Lower lobe of right lung (tissue), 2 donors: ENCODE measurements at regions not wholly inside any gene's neighbourhood (a gene's known extent, or its start where the extent isn't known, plus 50 kb on each side); places are given as distances from the start of the nearest gene placed in this dataset.

ENCODE experiments used
- ATAC-seq, 2 donors: fragments of 200-7000 bp; cut with Tn5 transposase; one replicate each; pipeline ENCODE4 v1.9.1; 2020 to 2022; ENCODE audit warnings: mild to moderate bottlenecking in 2 of 2, moderate library complexity in 2 of 2
- DNase-seq: peaks from one replicate; pipeline ENCODE4 v3.0.0-alpha.2; 2020
- H3K27ac ChIP-seq: fragments of 200-600 bp; one replicate; pipeline ENCODE4 v1.8.0; 2022
- H3K27me3 ChIP-seq: fragments of 200-600 bp; one replicate; pipeline ENCODE4 v1.8.0; 2022; ENCODE audit warnings: low read depth
- H3K36me3 ChIP-seq: fragments of 200-600 bp; one replicate; pipeline ENCODE4 v1.8.0; 2022; ENCODE audit warnings: mild to moderate bottlenecking
- H3K4me1 ChIP-seq: fragments of 200-600 bp; one replicate; pipeline ENCODE4 v1.8.0; 2022
- H3K4me3 ChIP-seq: fragments of 200-600 bp; one replicate; pipeline ENCODE4 v1.8.0; 2022; ENCODE audit warnings: mild to moderate bottlenecking
- H3K9me3 ChIP-seq: fragments of 200-600 bp; one replicate; pipeline ENCODE4 v1.8.0; 2022
- intact Hi-C: fragments of 100-400 bp; cut with DNase I; formaldehyde crosslinking; loops from one replicate; pipeline ENCODE4 v1.11.0; 2022
- TF ChIP-seq, protein P1 (sequence below): fragments of 200-600 bp; IDR thresholded peaks from one replicate; pipeline ENCODE4 v1.8.0; 2022; ENCODE audit warnings: antibody characterized with exemption, mild to moderate bottlenecking
- donor health status: DM: no; HTN: yes; CAD: no; lungs with severe emphysema.

DNA sequence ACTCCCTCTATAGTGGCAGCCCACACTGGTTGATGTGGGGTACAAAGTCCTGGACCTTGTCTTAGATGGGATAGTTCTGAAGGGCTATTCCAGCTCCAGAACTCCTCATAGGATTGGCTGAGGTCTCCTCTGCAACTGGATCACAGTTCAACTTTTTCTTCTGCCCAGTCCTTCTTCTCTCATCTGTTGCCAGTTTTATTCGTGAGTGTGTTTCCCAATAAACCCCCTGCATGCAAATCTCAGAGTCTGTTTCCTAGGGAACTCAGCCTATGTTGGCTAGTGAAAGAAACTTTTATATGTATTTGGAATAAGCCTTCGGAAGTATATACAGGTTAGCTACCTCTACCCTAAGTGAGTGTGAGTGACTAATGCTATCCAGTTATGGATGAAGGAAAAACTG lies 823.4 kb downstream of the SLC4A3 start:
- Histone ChIP-seq H3K27ac (no peak overlapping the region), H3K9me3 (no peaks in the 10 kb centered on the region), H3K4me1 (no peaks in the 10 kb centered on the region), H3K4me3 (no peak overlapping the region), H3K27me3 (no peaks in the 10 kb centered on the region), H3K36me3 (no peaks in the 10 kb centered on the region)
- intact Hi-C loops = no loop called here
- TF ChIP-seq, protein P1, sequence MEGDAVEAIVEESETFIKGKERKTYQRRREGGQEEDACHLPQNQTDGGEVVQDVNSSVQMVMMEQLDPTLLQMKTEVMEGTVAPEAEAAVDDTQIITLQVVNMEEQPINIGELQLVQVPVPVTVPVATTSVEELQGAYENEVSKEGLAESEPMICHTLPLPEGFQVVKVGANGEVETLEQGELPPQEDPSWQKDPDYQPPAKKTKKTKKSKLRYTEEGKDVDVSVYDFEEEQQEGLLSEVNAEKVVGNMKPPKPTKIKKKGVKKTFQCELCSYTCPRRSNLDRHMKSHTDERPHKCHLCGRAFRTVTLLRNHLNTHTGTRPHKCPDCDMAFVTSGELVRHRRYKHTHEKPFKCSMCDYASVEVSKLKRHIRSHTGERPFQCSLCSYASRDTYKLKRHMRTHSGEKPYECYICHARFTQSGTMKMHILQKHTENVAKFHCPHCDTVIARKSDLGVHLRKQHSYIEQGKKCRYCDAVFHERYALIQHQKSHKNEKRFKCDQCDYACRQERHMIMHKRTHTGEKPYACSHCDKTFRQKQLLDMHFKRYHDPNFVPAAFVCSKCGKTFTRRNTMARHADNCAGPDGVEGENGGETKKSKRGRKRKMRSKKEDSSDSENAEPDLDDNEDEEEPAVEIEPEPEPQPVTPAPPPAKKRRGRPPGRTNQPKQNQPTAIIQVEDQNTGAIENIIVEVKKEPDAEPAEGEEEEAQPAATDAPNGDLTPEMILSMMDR = no peak
- no peak for ATAC-seq
- no peak for DNase-seq

DNA sequence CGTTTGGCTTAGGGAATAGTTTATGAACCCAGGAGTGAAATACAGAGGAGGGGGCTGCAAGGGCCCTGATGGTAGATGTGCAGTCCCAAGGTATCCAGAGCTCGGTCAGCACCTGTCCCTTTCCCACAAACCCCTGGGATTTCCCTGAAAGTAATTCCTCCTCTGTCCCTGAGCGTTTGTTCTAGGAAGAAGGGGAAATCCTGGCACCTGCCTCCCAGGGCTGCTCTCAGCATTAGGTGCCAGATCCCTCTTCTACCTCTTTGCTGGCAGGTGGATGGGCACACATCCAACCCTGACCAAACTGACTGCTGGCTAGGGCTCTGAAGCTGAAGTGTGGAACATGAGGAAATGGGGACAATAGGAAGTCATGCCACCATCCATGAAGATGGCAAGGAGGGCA lies 824.0 kb downstream of the SLC4A3 start:
- intact Hi-C loops = no loop called here
- Histone ChIP-seq H3K36me3 (no peaks in the 10 kb centered on the region), H3K9me3 (no peaks in the 10 kb centered on the region), H3K4me3 (no peak overlapping the region), H3K27me3 (no peaks in the 10 kb centered on the region), H3K27ac (no peak overlapping the region), H3K4me1 (no peaks in the 10 kb centered on the region)
- DNase-seq (no peak), ATAC-seq (no peak)
- TF ChIP-seq, protein P1 = no peak

DNA sequence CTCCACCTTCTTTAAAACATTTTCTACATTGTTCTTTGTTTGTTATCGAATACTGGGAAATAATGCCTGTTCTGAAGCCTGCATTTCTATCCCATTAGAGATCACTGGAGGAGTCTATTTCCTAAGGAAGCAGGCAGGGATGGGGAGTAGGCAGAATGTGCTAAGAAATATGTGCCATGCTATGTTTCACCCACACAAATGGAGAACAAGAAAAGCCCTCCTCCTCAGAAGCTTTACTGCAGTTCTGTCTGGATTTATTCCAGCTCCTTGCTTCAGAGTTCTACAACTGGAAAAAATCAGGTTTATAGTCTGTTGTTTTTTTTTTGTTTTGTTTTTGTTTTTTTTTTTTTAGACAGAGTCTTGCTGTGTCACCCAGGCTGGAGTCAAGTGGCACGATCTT lies 825.1 kb downstream of the SLC4A3 start:
- Histone ChIP-seq H3K4me1 (no peaks in the 10 kb centered on the region), H3K4me3 (no peak overlapping the region), H3K36me3 (no peaks in the 10 kb centered on the region), H3K27me3 (no peaks in the 10 kb centered on the region), H3K9me3 (no peaks in the 10 kb centered on the region), H3K27ac (no peak overlapping the region)
- TF ChIP-seq, protein P1 = no peak
- no peak for DNase-seq
- no peak for ATAC-seq
- intact Hi-C loops = no loop called here

DNA sequence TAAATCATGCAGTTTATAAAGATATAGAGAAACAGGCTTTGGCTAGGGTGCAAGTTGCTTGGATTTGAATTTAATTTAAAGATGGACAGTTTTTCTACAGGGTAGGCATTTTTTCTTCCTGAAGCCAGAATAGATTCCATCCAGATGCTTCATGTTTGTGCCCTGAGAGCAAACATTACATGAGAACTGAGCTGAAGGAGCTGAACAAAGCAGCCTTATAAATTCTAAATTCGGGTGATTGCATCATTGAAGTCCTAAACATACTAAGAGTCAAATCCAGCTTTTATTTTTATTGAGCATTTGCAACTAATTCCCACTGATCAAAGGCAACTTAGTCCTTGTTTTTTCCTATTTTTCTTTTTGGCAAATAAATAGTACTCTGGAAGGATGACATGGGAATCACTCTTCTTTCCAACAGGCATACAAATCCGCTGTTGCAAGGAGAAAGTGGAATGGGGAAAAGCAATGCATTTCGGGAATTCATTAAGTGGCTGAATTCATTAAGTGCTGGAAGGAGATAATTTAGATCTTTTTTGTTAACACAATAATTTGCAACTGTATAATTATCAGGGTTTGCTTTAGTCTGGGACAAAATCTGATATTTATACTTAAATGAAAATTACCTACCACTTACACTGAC lies 828.0 kb downstream of the SLC4A3 start:
- TF ChIP-seq, protein P1 = no peak
- Histone ChIP-seq H3K4me3 (no peak overlapping the region), H3K4me1 (no peaks in the 10 kb centered on the region), H3K36me3 (no peaks in the 10 kb centered on the region), H3K9me3 (no peaks in the 10 kb centered on the region), H3K27me3 (no peaks in the 10 kb centered on the region), H3K27ac (no peak overlapping the region)
- intact Hi-C loops = no loop called here
- ATAC-seq = no peak
- DNase-seq = no peak

DNA sequence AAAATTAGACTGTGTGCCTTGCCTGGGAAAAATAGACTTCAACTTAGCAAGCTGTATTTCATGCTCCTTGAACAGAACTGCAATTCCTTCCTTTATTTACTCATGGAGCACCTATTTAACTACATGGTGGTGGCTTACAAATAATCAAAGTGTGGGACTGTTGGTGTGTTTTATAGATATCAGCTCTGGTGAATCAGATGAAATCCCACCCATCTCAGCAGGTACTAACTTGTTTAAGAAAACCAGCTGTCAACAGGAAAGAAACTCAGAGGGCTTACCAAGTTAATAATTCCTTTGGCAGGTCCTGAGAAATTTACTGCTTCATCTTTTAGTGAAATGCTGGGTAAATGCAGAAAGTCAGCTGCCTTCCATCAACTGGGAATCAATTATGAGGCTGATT lies 830.6 kb downstream of the SLC4A3 start:
- intact Hi-C loops = no loop called here
- DNase-seq = no peak
- ATAC-seq = no peak
- Histone ChIP-seq H3K4me1 (no peaks in the 10 kb centered on the region), H3K27me3 (no peaks in the 10 kb centered on the region), H3K9me3 (no peaks in the 10 kb centered on the region), H3K4me3 (no peak overlapping the region), H3K27ac (no peak overlapping the region), H3K36me3 (no peaks in the 10 kb centered on the region)
- TF ChIP-seq, protein P1 = no peak
